Lung (tissue), 11 donors: ENCODE measurements at regions not wholly inside any gene's neighbourhood (a gene's known extent, or its start where the extent isn't known, plus 50 kb on each side); places are given as distances from the start of the nearest gene placed in this dataset.

Experiments
- ATAC-seq: fragments of 200-7000 bp; cut with Tn5 transposase; one replicate; pipeline ENCODE4 v1.9.1; 2020; ENCODE audit warnings: moderate number of reproducible peaks; ENCODE audit not compliant: insufficient read depth, low FRiP score
- DNase-seq, 3 donors: peaks; one replicate each; pipeline ENCODE4 v3.0.0-alpha.2; 2013 to 2017
- H3K27ac ChIP-seq, 2 donors: one replicate each; pipeline ENCODE4 v1.5.1; 2013; ENCODE audit warnings: mild to moderate bottlenecking in 2 of 2, moderate library complexity in 2 of 2, control low read depth in 1 of 2, inconsistent platforms in 1 of 2, low read depth in 1 of 2, low read length in 1 of 2
- H3K27me3 ChIP-seq, 3 donors: one replicate each; pipeline ENCODE4 v1.5.1; 2013; ENCODE audit warnings: low read length in 2 of 3; ENCODE audit not compliant: control insufficient read depth in 3 of 3, insufficient read depth in 3 of 3
- H3K36me3 ChIP-seq, 4 donors: one replicate each; pipeline ENCODE4 v1.5.1; 2013; ENCODE audit warnings: low read length in 4 of 4, mild to moderate bottlenecking in 1 of 4, moderate library complexity in 1 of 4; ENCODE audit not compliant: control insufficient read depth in 4 of 4, insufficient read depth in 4 of 4
- H3K4me1 ChIP-seq, 5 donors: one replicate each; pipeline ENCODE4 v1.5.1; 2013; ENCODE audit warnings: low read length in 5 of 5, mild to moderate bottlenecking in 2 of 5, moderate library complexity in 1 of 5; ENCODE audit not compliant: control insufficient read depth in 5 of 5, insufficient read depth in 5 of 5
- H3K4me3 ChIP-seq: one replicate; pipeline ENCODE4 v1.5.1; 2013; ENCODE audit warnings: mild to moderate bottlenecking, control low read depth, moderate library complexity
- H3K9ac ChIP-seq, 2 donors: one replicate each; pipeline ENCODE4 v1.5.1; 2013; ENCODE audit warnings: low read length in 2 of 2, control low read depth in 1 of 2; ENCODE audit not compliant: insufficient read depth in 1 of 2
- H3K9me3 ChIP-seq, 4 donors: one replicate each; pipeline ENCODE4 v1.5.1; 2013; ENCODE audit warnings: low read length in 3 of 4, mild to moderate bottlenecking in 1 of 4, moderate library complexity in 1 of 4; ENCODE audit not compliant: control insufficient read depth in 4 of 4, insufficient read depth in 3 of 4
- CTCF ChIP-seq: IDR thresholded peaks from 2 replicates; pipeline ENCODE4 v1.5.1; 2012; ENCODE audit warnings: mild to moderate bottlenecking; ENCODE audit errors: control extremely low read depth, extremely low read depth
- WGBS, 2 donors: extraction: QIAGEN DNeasy Blood & Tissue Kit; methylation state at CpG; one replicate each; pipeline ENCODE4 v1.1.7; 2013; 5-methylcytosine and 5-hydroxymethylcytosine counted together
- donor health status: control.
- donor health status: control.
- donor health status: Bipolar disorder and iron deficiency.
- donor health status: healthy.
- donor health status: DM: yes; HTN: yes; CAD: no.

- 62 to 81% methylated on average over 5 of the region's 5 CpGs for WGBS, 2 donors
- Histone ChIP-seq H3K9me3 (no peaks in the 10 kb centered on the region), H3K4me3 (no peak overlapping the region), H3K27ac (no peak overlapping the region), H3K27me3 (no peaks in the 10 kb centered on the region), H3K9ac (no peak overlapping the region), H3K36me3 (no peaks in the 10 kb centered on the region), H3K4me1 (no peaks in the 10 kb centered on the region)
- peak; percentile 77 for ATAC-seq
- TF ChIP-seq CTCF, result no peak
- peak in 2 of 3 donors; percentile 41 to 53 for DNase-seq
Observed at GRCh38 chr6:134707342-134708031, 242.4 kb downstream of the ALDH8A1 start.

- 58 to 77% methylated on average over 2 of the region's 2 CpGs for WGBS, 2 donors
- no peak for DNase-seq
- ATAC-seq, result no peak
- Histone ChIP-seq H3K9ac (no peak overlapping the region), H3K36me3 (no peaks in the 10 kb centered on the region), H3K4me3 (no peak overlapping the region), H3K27me3 (no peaks in the 10 kb centered on the region), H3K4me1 (no peaks in the 10 kb centered on the region), H3K27ac (no peak overlapping the region), H3K9me3 (no peaks in the 10 kb centered on the region)
- TF ChIP-seq CTCF, result no peak
Observed at GRCh38 chr6:134706806-134707205, 243.1 kb downstream of the ALDH8A1 start.

DNA sequence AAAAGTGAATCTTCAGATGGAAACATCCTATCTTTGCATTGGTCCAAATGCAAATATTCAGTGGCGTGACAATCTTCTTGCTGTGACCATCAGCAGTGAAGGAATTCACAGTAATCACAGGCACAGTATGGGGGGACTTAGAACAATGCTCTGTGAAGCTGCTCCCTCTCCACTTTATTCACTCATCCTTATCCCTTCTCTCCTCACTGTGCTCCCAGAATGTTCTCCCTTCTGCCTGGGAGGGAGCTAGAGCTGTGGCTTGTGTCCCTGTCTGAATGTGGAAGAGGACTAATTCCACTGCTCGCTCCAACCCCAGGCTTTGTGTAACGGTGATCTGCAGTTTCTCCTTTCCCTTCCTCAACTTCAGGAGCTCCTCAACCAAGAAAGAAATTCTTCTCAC lies 243.7 kb downstream of the ALDH8A1 start:
- Histone ChIP-seq H3K9me3 (no peaks in the 10 kb centered on the region), H3K27ac (no peak overlapping the region), H3K27me3 (no peaks in the 10 kb centered on the region), H3K36me3 (no peaks in the 10 kb centered on the region), H3K4me3 (no peak overlapping the region), H3K4me1 (no peaks in the 10 kb centered on the region), H3K9ac (no peak overlapping the region)
- 91 to 92% methylated on average over 3 of the region's 3 CpGs for WGBS, 2 donors
- no peak for ATAC-seq
- no peak for DNase-seq
- TF ChIP-seq CTCF, result no peak

DNA sequence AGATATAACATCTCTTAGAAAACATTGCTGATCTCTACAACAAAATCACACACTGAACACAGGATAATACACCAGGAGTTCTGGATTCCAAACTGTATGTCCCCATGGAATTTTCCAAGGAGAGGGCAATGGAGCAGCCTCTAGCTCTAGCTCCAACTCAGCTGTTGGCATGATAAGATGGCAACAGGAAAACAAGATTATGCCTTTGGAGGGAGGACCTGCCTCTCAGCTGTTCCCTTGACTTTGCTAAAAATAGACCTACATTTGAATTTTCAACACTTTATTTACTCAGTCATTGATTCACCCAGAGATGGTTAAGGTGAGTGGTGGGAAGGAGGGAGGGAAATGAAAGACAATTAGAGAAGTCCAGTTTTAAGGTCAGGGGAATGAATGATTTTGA lies 246.7 kb downstream of the ALDH8A1 start:
- no peaks in the 10 kb centered on the region for H3K27me3 ChIP-seq
- ATAC-seq, result no peak
- TF ChIP-seq CTCF, result no peak

More for the DNA sequence above, 246.7 kb downstream of the ALDH8A1 start:
- no peak overlapping the region for H3K4me3 ChIP-seq
- no peak overlapping the region for H3K27ac ChIP-seq
- H3K36me3 ChIP-seq, result no peaks in the 10 kb centered on the region
- DNase-seq, result no peak
- no peaks in the 10 kb centered on the region for H3K9me3 ChIP-seq
- no peaks in the 10 kb centered on the region for H3K4me1 ChIP-seq
- no peak overlapping the region for H3K9ac ChIP-seq
